ENCODE measurements at regions not wholly inside any gene's neighbourhood (a gene's known extent, or its start where the extent isn't known, plus 50 kb on each side); places are given as distances from the start of the nearest gene placed in this dataset.
"Not testable (repeated sequence)": the region's sequence is repeated elsewhere in the genome, so short reads cannot be mapped to it uniquely, and the experiment has no call there.

DNA sequence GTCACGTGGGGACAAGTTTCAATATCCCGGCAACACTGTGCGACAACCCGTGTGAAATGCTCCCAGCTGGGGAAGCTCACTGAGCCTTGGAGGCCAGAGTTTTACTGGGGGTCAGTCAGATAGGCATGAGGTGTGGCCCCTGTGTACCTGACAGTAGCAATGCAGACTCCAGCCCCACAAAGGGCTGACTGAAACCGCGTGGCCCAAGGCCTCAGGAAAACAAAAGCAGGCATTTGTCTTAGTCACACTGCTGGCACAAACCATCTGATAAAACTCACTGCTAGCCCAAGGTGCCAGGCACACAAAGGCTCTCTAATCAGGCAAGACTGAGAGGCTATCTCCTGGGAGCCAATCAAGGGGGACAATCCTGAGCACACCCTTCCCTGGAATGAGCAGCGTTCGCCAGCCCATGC, 786.6 kb upstream of the RAB6C start:
- TF ChIP-seq, protein P1, sequence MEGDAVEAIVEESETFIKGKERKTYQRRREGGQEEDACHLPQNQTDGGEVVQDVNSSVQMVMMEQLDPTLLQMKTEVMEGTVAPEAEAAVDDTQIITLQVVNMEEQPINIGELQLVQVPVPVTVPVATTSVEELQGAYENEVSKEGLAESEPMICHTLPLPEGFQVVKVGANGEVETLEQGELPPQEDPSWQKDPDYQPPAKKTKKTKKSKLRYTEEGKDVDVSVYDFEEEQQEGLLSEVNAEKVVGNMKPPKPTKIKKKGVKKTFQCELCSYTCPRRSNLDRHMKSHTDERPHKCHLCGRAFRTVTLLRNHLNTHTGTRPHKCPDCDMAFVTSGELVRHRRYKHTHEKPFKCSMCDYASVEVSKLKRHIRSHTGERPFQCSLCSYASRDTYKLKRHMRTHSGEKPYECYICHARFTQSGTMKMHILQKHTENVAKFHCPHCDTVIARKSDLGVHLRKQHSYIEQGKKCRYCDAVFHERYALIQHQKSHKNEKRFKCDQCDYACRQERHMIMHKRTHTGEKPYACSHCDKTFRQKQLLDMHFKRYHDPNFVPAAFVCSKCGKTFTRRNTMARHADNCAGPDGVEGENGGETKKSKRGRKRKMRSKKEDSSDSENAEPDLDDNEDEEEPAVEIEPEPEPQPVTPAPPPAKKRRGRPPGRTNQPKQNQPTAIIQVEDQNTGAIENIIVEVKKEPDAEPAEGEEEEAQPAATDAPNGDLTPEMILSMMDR (conservative IDR thresholded peaks at IDR 0.05), result no peak
- no peak overlapping the region for H3K27ac ChIP-seq

DNA sequence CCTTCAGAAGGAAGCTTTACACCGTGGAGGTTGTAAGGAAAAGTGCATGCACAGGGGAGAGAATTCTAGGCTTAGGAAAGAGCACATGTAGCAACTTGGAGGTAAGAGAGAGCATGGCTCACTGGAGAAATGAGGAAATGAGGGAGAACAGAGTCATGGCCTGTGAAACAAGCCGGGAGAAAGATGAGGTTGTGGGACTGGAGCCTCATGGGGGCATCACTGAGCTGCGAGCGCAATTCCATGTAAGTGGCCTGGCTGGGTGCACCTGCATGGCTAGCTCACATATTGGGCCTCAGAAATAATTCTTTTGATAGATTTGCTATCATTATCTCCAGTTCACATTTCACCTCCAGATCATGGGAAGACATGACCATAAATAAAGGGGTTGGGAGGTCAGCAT, 785.5 kb upstream of the RAB6C start:
- H3K27ac ChIP-seq, result no peak overlapping the region
- TF ChIP-seq, protein P1 (conservative IDR thresholded peaks at IDR 0.05), result no peak

DNA sequence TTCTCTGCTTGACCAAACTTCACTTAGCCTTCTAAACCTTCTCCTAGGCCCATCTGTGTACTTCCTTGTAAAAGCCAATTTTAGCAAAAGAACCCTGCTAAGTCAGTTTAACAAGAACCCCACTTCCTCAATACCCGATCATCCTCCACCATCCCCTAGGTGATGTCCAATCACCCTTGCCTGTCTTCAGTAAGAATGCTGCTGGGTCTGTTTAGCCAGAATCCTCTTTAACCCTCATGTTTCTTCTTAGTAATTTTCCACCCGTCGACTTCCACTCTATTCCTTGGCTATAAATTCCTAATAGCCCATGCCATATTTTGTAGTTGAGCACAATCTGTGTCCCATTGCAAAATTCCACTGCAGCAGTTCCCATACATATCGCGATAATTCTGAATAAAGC, 780.0 kb upstream of the RAB6C start:
- TF ChIP-seq, protein P1 (conservative IDR thresholded peaks at IDR 0.05), result no peak
- H3K27ac ChIP-seq, result peak overlapping the region; percentile 27; the same call in 1 of the 2 replicates

DNA sequence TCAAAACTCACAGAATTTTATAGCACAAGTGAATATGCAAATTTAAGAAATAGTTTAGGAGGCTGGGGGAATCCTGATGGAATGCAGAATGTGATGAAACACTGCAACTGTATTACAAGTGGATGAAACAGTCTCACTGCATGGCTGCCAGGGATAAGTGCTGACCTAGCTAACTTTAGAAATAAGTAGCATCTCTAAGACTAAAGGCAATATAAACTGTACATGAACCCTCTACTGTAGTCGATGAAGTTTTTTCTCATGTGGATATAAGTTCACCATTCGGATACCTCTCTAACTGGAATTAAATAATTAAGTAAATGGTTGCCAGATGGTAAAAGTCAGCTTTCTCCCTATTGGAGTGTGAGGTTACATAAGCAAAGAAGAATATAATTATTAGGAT, 777.8 kb upstream of the RAB6C start:
- no peak overlapping the region for H3K27ac ChIP-seq
- TF ChIP-seq, protein P1 (conservative IDR thresholded peaks at IDR 0.05), result no peak

DNA sequence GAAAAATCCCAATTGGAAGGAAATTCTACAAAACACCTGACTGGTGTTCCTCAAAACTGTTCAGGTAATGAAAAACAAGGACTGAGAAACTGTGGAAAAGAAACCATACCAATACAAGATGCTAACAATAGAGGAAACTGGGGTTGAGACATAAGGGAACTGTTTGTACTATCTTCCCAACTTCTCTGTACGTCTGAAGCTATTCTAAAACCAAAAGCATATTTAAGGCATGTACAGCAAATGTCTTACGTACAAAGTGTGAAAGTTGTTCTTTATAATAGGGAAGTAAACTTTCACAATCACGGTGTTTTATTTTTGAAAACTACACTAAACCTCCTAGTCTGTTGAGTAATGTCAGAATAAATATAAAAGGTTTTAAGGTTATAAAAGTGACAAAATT, 776.1 kb upstream of the RAB6C start:
- H3K27ac ChIP-seq, result no peak overlapping the region
- TF ChIP-seq, protein P1 (conservative IDR thresholded peaks at IDR 0.05), result no peak

DNA sequence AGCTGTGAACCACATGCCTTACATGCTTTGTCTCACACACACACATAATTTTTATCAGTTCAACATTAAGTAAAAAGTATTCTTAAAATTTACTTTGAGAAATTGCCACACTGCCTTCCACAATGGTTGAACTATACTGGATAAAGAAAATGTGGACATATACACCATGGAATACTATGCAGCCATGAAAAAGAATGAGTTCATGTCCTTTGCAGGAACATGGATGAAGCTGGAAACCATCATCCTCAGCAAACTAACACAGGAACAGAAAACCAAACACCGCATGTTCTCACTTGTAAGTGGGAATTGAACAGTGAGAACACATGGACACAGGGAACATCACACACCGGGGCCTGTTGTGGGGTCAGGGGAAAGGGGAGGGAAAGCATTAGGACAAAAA, 774.9 kb upstream of the RAB6C start:
- H3K27ac ChIP-seq, result not testable (repeated sequence)

DNA sequence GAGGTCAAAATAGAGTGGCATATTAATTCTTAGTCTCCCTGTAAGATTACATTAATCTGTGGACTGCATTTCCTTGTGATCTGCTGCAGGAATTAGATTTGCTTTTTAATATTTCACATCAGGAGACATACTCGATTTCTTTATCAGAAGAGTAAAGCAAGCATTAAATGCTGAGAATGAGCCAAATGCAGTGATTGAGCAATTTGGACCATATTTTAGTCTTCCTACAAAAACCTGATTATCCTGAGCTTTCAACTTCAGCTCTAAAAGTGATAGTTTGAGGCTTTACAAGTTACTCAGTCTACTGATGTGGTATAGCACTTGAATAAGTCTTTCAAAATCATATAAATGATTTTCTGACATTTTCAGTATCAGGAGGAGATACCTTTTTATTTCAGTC, 774.3 kb upstream of the RAB6C start:
- TF ChIP-seq, protein P1 (conservative IDR thresholded peaks at IDR 0.05), result no peak
- H3K27ac ChIP-seq, result no peak overlapping the region

DNA sequence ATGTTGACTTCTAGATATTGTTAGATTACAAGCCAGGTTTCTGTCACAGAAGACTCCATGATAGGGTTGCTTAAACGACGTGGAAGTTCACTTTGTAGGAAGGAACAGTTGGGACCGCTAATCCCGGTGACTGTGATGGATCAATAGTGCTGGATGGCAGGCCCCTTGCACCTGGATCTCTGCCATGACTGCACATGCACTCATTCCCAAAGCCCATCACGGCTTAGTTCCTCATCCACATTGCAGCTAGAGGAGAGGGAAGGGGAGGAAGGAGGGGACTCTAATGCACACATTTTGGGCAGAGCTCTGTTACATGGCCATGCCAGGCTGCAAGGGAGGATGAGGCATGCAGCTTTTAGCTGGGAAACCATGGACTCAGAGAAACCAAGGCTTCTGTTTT, 773.7 kb upstream of the RAB6C start:
- TF ChIP-seq, protein P1 (conservative IDR thresholded peaks at IDR 0.05), result no peak

More for the DNA sequence above, 773.7 kb upstream of the RAB6C start:
- no peak overlapping the region for H3K27ac ChIP-seq

Data from VCaP (cell line).